ENCODE measurements at regions not wholly inside any gene's neighbourhood (a gene's known extent, or its start where the extent isn't known, plus 50 kb on each side); places are given as distances from the start of the nearest gene placed in this dataset.

DNA sequence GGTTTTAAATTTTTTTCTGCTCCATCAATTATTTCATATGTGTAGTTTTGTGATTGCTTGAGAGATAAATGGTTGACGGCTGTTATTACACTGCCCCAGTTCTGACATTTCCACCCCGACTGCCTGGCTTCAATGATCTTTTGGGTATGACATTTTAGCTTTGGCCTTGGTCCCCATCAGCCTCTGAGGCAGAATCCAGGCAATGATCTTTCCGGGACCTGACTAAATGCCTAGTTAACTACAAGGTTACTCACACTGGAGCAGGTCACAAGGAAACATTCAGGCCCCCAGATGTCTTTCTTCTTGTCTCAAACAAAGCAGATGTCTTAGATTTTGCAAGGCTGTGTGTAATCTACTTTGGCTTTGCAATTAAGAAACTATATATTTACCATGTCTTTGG is 61.1 kb upstream of the TMCO5A start:
- no peaks in the 10 kb centered on the region for H3K4me1 ChIP-seq (ENCODE audit: insufficient read depth)
- no peak overlapping the region for H3K4me2 ChIP-seq
- no peak for TF ChIP-seq ZNF114 (CRISPR knock-in tag; IDR thresholded peaks at IDR 0.05)
- TF ChIP-seq, protein P1, sequence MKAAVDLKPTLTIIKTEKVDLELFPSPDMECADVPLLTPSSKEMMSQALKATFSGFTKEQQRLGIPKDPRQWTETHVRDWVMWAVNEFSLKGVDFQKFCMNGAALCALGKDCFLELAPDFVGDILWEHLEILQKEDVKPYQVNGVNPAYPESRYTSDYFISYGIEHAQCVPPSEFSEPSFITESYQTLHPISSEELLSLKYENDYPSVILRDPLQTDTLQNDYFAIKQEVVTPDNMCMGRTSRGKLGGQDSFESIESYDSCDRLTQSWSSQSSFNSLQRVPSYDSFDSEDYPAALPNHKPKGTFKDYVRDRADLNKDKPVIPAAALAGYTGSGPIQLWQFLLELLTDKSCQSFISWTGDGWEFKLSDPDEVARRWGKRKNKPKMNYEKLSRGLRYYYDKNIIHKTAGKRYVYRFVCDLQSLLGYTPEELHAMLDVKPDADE (IDR thresholded peaks at IDR 0.05) = no peak
- no peak for TF ChIP-seq STAT1 (IDR thresholded peaks at IDR 0.05; ENCODE audit: unreplicated experiment)
- TF ChIP-seq, protein P2, sequence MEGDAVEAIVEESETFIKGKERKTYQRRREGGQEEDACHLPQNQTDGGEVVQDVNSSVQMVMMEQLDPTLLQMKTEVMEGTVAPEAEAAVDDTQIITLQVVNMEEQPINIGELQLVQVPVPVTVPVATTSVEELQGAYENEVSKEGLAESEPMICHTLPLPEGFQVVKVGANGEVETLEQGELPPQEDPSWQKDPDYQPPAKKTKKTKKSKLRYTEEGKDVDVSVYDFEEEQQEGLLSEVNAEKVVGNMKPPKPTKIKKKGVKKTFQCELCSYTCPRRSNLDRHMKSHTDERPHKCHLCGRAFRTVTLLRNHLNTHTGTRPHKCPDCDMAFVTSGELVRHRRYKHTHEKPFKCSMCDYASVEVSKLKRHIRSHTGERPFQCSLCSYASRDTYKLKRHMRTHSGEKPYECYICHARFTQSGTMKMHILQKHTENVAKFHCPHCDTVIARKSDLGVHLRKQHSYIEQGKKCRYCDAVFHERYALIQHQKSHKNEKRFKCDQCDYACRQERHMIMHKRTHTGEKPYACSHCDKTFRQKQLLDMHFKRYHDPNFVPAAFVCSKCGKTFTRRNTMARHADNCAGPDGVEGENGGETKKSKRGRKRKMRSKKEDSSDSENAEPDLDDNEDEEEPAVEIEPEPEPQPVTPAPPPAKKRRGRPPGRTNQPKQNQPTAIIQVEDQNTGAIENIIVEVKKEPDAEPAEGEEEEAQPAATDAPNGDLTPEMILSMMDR (conservative IDR thresholded peaks at IDR 0.05; ENCODE audit: low read depth in 2 of 2) = no peak
- no peak for TF ChIP-seq POLR2AphosphoS5 (IDR thresholded peaks at IDR 0.05; ENCODE audit: low read depth)
- TF ChIP-seq, protein P3, sequence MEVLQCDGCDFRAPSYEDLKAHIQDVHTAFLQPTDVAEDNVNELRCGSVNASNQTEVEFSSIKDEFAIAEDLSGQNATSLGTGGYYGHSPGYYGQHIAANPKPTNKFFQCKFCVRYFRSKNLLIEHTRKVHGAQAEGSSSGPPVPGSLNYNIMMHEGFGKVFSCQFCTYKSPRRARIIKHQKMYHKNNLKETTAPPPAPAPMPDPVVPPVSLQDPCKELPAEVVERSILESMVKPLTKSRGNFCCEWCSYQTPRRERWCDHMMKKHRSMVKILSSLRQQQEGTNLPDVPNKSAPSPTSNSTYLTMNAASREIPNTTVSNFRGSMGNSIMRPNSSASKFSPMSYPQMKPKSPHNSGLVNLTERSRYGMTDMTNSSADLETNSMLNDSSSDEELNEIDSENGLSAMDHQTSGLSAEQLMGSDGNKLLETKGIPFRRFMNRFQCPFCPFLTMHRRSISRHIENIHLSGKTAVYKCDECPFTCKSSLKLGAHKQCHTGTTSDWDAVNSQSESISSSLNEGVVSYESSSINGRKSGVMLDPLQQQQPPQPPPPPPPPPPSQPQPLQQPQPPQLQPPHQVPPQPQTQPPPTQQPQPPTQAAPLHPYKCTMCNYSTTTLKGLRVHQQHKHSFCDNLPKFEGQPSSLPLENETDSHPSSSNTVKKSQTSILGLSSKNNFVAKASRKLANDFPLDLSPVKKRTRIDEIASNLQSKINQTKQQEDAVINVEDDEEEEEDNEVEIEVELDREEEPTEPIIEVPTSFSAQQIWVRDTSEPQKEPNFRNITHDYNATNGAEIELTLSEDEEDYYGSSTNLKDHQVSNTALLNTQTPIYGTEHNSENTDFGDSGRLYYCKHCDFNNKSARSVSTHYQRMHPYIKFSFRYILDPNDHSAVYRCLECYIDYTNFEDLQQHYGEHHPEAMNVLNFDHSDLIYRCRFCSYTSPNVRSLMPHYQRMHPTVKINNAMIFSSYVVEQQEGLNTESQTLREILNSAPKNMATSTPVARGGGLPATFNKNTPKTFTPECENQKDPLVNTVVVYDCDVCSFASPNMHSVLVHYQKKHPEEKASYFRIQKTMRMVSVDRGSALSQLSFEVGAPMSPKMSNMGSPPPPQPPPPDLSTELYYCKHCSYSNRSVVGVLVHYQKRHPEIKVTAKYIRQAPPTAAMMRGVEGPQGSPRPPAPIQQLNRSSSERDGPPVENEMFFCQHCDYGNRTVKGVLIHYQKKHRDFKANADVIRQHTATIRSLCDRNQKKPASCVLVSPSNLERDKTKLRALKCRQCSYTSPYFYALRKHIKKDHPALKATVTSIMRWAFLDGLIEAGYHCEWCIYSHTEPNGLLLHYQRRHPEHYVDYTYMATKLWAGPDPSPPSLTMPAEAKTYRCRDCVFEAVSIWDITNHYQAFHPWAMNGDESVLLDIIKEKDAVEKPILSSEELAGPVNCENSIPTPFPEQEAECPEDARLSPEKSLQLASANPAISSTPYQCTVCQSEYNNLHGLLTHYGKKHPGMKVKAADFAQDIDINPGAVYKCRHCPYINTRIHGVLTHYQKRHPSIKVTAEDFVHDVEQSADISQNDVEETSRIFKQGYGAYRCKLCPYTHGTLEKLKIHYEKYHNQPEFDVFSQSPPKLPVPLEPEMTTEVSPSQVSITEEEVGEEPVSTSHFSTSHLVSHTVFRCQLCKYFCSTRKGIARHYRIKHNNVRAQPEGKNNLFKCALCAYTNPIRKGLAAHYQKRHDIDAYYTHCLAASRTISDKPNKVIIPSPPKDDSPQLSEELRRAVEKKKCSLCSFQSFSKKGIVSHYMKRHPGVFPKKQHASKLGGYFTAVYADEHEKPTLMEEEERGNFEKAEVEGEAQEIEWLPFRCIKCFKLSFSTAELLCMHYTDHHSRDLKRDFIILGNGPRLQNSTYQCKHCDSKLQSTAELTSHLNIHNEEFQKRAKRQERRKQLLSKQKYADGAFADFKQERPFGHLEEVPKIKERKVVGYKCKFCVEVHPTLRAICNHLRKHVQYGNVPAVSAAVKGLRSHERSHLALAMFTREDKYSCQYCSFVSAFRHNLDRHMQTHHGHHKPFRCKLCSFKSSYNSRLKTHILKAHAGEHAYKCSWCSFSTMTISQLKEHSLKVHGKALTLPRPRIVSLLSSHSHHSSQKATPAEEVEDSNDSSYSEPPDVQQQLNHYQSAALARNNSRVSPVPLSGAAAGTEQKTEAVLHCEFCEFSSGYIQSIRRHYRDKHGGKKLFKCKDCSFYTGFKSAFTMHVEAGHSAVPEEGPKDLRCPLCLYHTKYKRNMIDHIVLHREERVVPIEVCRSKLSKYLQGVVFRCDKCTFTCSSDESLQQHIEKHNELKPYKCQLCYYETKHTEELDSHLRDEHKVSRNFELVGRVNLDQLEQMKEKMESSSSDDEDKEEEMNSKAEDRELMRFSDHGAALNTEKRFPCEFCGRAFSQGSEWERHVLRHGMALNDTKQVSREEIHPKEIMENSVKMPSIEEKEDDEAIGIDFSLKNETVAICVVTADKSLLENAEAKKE (CRISPR knock-in tag; IDR thresholded peaks at IDR 0.05) = no peak
- no peak for TF ChIP-seq EZH2phosphoT487 (IDR thresholded peaks at IDR 0.05; ENCODE audit: unreplicated experiment)
- no peak for TF ChIP-seq ZNF331 (CRISPR knock-in tag; IDR thresholded peaks at IDR 0.05; ENCODE audit: low read depth)
- DNase-seq (ENCODE audit: low spot score) (peak; percentile 10), ATAC-seq (no peak)
- H3K36me3 Mint-ChIP-seq (ENCODE audit: low read depth) = no peaks in the 10 kb centered on the region
- no peaks in the 10 kb centered on the region for H3K36me3 ChIP-seq (ENCODE audit: insufficient read depth)
- no peak overlapping the region for H2AFZ ChIP-seq
- no peaks in the 10 kb centered on the region for H3K9me2 ChIP-seq (ENCODE audit: insufficient read depth)
- no peaks in the 10 kb centered on the region for H3K79me2 ChIP-seq (replicated peaks; ENCODE audit: insufficient read depth)
- H3K9me3 Mint-ChIP-seq = no peaks in the 10 kb centered on the region
- H4K20me1 ChIP-seq (replicated peaks; ENCODE audit: insufficient read depth) = no peaks in the 10 kb centered on the region
- no peaks in the 10 kb centered on the region for H3K27me3 ChIP-seq (ENCODE audit: insufficient read depth)
- no peak overlapping the region for H3K27ac ChIP-seq (ENCODE audit: low read depth)
- no peaks in the 10 kb centered on the region for H3F3A ChIP-seq (replicated peaks; ENCODE audit: low read depth)
- no peaks in the 10 kb centered on the region for H3K27me3 Mint-ChIP-seq (ENCODE audit: insufficient read depth, low read depth, poor library complexity)
- no peak overlapping the region; the same call in 1 of the 2 replicates for H3K27ac Mint-ChIP-seq
- peaks cover 5% of the 10 kb centered on the region; the same call in 2 of the 3 replicates for H3K4me1 Mint-ChIP-seq
- no peak overlapping the region for H3K4me3 Mint-ChIP-seq
- no peak overlapping the region for H3K4me3 ChIP-seq

All from GM23338 (cell line).